Chondrocyte (in vitro differentiated cells): ENCODE measurements at regions not wholly inside any gene's neighbourhood (a gene's known extent, or its start where the extent isn't known, plus 50 kb on each side); places are given as distances from the start of the nearest gene placed in this dataset.
A peak's percentile ranks its signal among the peaks of the same experiment; 100 is the strongest.

Source experiments
- DNase-seq: peaks from one replicate; pipeline ENCODE4 v3.0.0; 2021; ENCODE audit warnings: mixed read lengths, low spot score
- H3K27ac Mint-ChIP-seq: one replicate; pipeline ENCODE4 v1.8.0; 2021; ENCODE audit warnings: mild to moderate bottlenecking, moderate library complexity, mixed read lengths; ENCODE audit not compliant: unreplicated experiment
- H3K27me3 Mint-ChIP-seq: 2 replicates; pipeline ENCODE4 v1.8.0; 2021; ENCODE audit warnings: low read depth, mixed read lengths
- H3K36me3 Mint-ChIP-seq: 2 replicates; pipeline ENCODE4 v1.8.0; 2021; ENCODE audit warnings: low read depth, mixed read lengths
- H3K4me1 Mint-ChIP-seq: 2 replicates; pipeline ENCODE4 v1.8.0; 2021; ENCODE audit warnings: low read depth, mild to moderate bottlenecking, mixed read lengths
- H3K4me3 Mint-ChIP-seq: one replicate; pipeline ENCODE4 v1.8.0; 2021; ENCODE audit warnings: mild to moderate bottlenecking, moderate library complexity, mixed read lengths; ENCODE audit not compliant: unreplicated experiment
- H3K9me3 Mint-ChIP-seq: 2 replicates; pipeline ENCODE4 v1.8.0; 2021; ENCODE audit warnings: low read depth, mixed read lengths
- CTCF ChIP-seq: fragments of 200-600 bp; sonication (generic); IDR thresholded peaks from 2 replicates; pipeline ENCODE4 v1.5.0; 2021; ENCODE audit warnings: antibody characterized with exemption, mild to moderate bottlenecking, moderate library complexity

DNA sequence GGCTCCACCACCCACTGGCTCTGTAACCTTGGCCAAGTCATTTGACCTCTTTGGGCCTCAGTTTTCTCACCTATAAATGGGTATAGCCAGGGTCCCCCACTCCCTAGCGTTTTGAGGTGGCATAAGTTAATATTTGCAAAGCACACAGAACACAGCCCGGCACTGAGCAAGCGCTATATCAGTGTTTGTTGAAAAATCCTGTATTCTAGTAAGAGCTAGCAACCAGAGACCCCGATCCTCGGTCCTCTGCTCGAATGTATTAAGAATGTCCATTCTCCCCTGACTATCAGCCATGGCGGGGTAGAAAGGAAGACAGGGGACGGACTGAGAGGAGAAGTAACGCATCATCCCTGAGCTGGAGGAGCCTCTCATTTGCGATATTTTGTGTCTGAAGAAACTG is 131.2 kb downstream of the IRF8 start:
- H3K27ac Mint-ChIP-seq = no peak overlapping the region
- no peak overlapping the region for H3K4me3 Mint-ChIP-seq
- H3K27me3 Mint-ChIP-seq = peaks cover 36% of the 10 kb centered on the region
- H3K4me1 Mint-ChIP-seq = peaks cover 6% of the 10 kb centered on the region
- DNase-seq = peak; percentile 21
- TF ChIP-seq CTCF = no peak
- peaks cover 3% of the 10 kb centered on the region for H3K9me3 Mint-ChIP-seq
- peaks cover 2% of the 10 kb centered on the region for H3K36me3 Mint-ChIP-seq

DNA sequence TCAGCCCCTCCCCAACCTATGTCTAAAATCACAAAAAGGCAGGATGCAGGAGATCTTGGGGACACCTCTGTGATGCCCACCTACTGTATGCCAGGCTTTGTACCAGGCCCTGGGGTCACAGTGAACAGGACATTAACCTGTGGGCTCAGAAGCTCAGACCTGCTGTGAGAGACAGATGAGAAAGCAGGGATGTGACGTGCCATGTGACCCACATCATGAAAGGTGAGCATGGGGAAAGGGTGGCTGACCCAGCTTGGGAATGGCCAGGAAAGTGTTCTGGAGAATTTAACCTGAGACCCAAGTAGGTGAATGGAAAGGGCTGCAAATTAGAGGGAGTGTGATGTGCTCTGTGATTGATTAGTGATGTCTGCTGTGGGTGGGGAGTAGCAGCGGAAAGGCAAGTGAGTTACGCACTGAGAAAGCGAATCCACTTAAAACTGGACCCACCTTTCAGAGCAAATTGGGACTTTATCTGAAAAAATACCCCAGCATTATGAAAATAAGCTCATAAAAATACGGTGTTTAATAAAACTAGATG is 132.2 kb downstream of the IRF8 start:
- TF ChIP-seq CTCF = no peak
- H3K9me3 Mint-ChIP-seq = no peaks in the 10 kb centered on the region
- DNase-seq = peak; percentile 11
- H3K27ac Mint-ChIP-seq = no peak overlapping the region
- H3K4me1 Mint-ChIP-seq = peaks cover 6% of the 10 kb centered on the region
- no peaks in the 10 kb centered on the region for H3K36me3 Mint-ChIP-seq
- H3K4me3 Mint-ChIP-seq = no peak overlapping the region
- peaks cover 36% of the 10 kb centered on the region for H3K27me3 Mint-ChIP-seq

DNA sequence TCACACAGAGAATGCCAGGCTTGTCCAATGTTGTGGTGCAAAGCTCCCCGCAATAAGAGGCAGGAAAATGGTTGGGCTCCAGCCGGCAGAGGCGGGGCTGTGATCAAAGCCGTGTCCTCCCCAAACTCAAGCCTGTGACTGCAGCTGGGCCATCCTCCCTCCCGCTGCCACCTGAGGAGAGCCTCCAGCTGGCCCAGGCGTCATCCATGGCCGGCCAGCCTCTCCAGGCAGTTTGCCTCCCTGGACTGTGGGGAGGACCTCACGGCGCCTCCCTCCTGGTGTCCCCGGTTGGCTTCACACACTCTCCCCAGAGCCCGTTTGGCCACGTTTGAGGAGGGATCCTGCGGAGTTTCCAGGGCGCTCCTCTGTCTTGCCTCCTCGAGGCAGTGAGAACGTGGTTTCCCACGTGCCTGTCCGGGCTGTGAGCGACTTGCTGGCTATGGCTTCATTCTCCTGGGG is 134.1 kb downstream of the IRF8 start:
- no peak for TF ChIP-seq CTCF
- Mint-ChIP-seq H3K4me1 (peaks cover 6% of the 10 kb centered on the region), H3K36me3 (no peaks in the 10 kb centered on the region), H3K27ac (no peak overlapping the region), H3K4me3 (no peak overlapping the region), H3K27me3 (peaks cover 40% of the 10 kb centered on the region), H3K9me3 (no peaks in the 10 kb centered on the region)
- DNase-seq = peak; percentile 72

GRCh38 chr16:86033971-86034370 is 135.0 kb downstream of the IRF8 start:
- Mint-ChIP-seq H3K27ac (no peak overlapping the region), H3K27me3 (peaks cover 40% of the 10 kb centered on the region), H3K9me3 (no peaks in the 10 kb centered on the region), H3K4me1 (peaks cover 6% of the 10 kb centered on the region), H3K4me3 (no peak overlapping the region), H3K36me3 (no peaks in the 10 kb centered on the region)
- peak; percentile 59 for DNase-seq
- no peak for TF ChIP-seq CTCF

DNA sequence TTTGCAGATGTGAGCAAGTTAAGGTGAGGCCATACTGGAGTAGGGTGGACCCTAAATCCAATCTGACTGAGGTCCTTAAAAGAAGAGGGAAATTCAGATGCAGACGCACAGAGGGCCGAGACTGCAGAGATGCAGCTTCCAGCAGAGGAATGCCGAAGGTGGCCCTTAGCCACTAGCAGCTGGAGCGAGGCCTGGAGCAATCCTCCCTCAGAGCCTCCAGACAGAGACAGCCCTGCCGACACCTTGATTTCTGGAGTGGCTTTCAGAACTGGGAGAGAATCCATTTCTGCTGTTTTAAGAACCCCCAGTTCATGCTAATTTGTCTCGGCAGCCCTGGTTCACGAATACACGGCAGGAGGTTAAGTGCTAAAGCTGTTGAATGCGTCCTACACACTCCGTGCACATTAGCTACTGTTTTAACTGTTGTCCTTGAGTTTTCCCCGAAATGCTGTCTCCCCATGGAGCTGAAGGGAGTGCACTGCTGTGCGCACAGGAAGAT is 135.5 kb downstream of the IRF8 start:
- peak; percentile 40 for DNase-seq
- Mint-ChIP-seq H3K27me3 (peaks cover 43% of the 10 kb centered on the region), H3K36me3 (no peaks in the 10 kb centered on the region), H3K9me3 (no peaks in the 10 kb centered on the region), H3K4me1 (peaks cover 2% of the 10 kb centered on the region), H3K4me3 (no peak overlapping the region), H3K27ac (no peak overlapping the region)
- TF ChIP-seq CTCF = no peak
